ENCODE measurements at regions not wholly inside any gene's neighbourhood (a gene's known extent, or its start where the extent isn't known, plus 50 kb on each side); places are given as distances from the start of the nearest gene placed in this dataset.

GRCh38 chr20:22862671-22863230 is 172.4 kb upstream of the SSTR4 start:
- DNase-seq: no peak

- DNase-seq: no peak
Measured at GRCh38 chr20:22863826-22864225, 171.3 kb upstream of the SSTR4 start.

GRCh38 chr20:22866812-22867341 is 168.2 kb upstream of the SSTR4 start:
- DNase-seq: no peak

GRCh38 chr20:22878166-22878565 is 156.9 kb upstream of the SSTR4 start:
- no peak for DNase-seq

- DNase-seq: no peak
Measured at GRCh38 chr20:22880277-22880676, 154.8 kb upstream of the SSTR4 start.

GRCh38 chr20:22887796-22888195 is 147.3 kb upstream of the SSTR4 start:
- no peak for DNase-seq

GRCh38 chr20:22890594-22891300 is 144.4 kb upstream of the SSTR4 start:
- DNase-seq: no peak

- no peak for DNase-seq
Measured at GRCh38 chr20:22901164-22901563, 133.9 kb upstream of the SSTR4 start.

GRCh38 chr20:22901921-22902320 is 133.2 kb upstream of the SSTR4 start:
- DNase-seq: no peak

GRCh38 chr20:22904386-22904785 is 130.7 kb upstream of the SSTR4 start:
- DNase-seq: no peak

- no peak for DNase-seq
Measured at GRCh38 chr20:22904905-22905304, 130.2 kb upstream of the SSTR4 start.

- peak; percentile 4 for DNase-seq
Measured at GRCh38 chr20:22905658-22906057, 129.5 kb upstream of the SSTR4 start.

GRCh38 chr20:22908437-22908836 is 126.7 kb upstream of the SSTR4 start:
- DNase-seq: no peak

- no peak for DNase-seq
Measured at GRCh38 chr20:22908944-22909343, 126.2 kb upstream of the SSTR4 start.

- DNase-seq: no peak
Measured at GRCh38 chr20:22909436-22909835, 125.7 kb upstream of the SSTR4 start.

GRCh38 chr20:22910287-22910852 is 124.7 kb upstream of the SSTR4 start:
- no peak for DNase-seq

- no peak for DNase-seq
Measured at GRCh38 chr20:22914291-22914690, 120.8 kb upstream of the SSTR4 start.

GRCh38 chr20:22915512-22915911 is 119.6 kb upstream of the SSTR4 start:
- DNase-seq: no peak

GRCh38 chr20:22916021-22916842 is 118.9 kb upstream of the SSTR4 start:
- no peak for DNase-seq

GRCh38 chr20:22918286-22918983 is 116.7 kb upstream of the SSTR4 start:
- DNase-seq: no peak

- no peak for DNase-seq
Measured at GRCh38 chr20:22920898-22921297, 114.2 kb upstream of the SSTR4 start.

GRCh38 chr20:22921595-22922421 is 113.3 kb upstream of the SSTR4 start:
- no peak for DNase-seq
